ENCODE measurements at regions not wholly inside any gene's neighbourhood (a gene's known extent, or its start where the extent isn't known, plus 50 kb on each side); places are given as distances from the start of the nearest gene placed in this dataset.

DNA sequence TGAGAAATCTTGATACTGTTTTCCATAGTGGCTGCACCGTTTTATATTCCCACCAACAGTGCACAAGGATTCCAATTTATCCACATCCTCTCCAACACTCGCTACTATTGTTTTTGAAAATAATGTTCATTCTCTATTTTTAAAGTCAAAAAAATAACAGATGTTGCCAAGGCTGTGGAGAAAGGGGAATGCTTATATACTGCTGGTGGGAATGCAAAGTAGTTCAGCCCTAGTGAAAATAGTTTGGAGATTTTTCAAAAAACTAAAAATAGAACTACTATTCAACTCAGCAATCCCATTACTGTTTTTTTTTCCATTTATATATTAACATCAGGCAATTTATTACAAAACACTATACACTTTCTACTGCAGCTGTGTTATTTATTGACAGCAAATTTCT is 208.7 kb downstream of the CBLL2 start:
- TF ChIP-seq CTCF (IDR thresholded peaks at IDR 0.05) = no peak
- TF ChIP-seq EP300 (IDR thresholded peaks at IDR 0.05) = no peak
- TF ChIP-seq POLR2AphosphoS5 (IDR thresholded peaks at IDR 0.05) = no peak
- no peak for TF ChIP-seq POLR2A (IDR thresholded peaks at IDR 0.05; ENCODE audit: low read depth)

All from esophagus muscularis mucosa (tissue), 4 donors.